HG02759 (cell line): ENCODE measurements at regions not wholly inside any gene's neighbourhood (a gene's known extent, or its start where the extent isn't known, plus 50 kb on each side); places are given as distances from the start of the nearest gene placed in this dataset.
A peak's percentile ranks its signal among the peaks of the same experiment; 100 is the strongest.

Experiments
- ATAC-seq: cut with Tn5 transposase; IDR thresholded peaks from one replicate; pipeline ENCODE4 v1.9.1; 2021; ENCODE audit warnings: mild to moderate bottlenecking, moderate library complexity; ENCODE audit not compliant: unreplicated experiment

GRCh38 chr18:40738321-40738880 is 1216.6 kb upstream of the PIK3C3 start:
- peak; percentile 67 for ATAC-seq

GRCh38 chr18:40708726-40709125 is 1246.3 kb upstream of the PIK3C3 start:
- ATAC-seq, result no peak

DNA sequence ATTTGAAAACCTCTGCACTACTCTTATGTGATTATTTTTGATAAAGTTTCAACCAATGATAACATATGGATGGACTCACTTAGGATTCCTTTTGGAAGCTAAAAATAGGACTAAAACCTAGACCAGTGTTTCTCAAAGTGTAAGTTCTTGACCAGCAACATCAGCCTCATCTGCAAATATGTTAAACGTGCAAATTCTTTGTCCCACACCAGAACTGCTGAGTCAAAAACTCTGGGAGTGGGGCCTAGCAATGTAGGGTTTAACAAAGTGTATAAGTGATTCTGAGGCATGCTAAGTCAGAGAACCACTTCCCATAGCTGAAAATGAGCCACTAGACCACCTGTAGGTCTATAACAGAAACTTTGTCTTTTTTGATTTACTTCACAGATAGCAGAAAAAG is 1247.2 kb upstream of the PIK3C3 start:
- no peak for ATAC-seq

GRCh38 chr18:40698129-40698528 is 1256.9 kb upstream of the PIK3C3 start:
- ATAC-seq, result no peak

- no peak for ATAC-seq
Measured at GRCh38 chr18:40695526-40695925, 1259.5 kb upstream of the PIK3C3 start.

DNA sequence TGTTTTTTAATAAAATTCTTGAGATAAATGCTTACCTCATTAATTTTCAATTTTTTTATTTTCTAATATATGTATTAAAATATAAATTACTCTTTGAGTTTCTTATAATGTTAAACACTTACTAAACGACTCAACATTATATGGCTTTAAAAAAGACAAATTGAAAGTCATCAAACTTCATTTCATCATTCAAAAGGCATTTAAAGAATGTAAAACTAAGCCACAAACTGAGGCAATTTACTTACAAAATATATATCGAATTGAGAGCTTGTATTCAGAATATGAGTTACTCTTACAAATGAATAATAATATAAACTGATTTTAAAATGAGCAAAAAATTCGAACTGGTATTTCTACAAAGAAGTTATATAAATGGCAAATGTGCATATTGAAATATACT is 1262.2 kb upstream of the PIK3C3 start:
- no peak for ATAC-seq

DNA sequence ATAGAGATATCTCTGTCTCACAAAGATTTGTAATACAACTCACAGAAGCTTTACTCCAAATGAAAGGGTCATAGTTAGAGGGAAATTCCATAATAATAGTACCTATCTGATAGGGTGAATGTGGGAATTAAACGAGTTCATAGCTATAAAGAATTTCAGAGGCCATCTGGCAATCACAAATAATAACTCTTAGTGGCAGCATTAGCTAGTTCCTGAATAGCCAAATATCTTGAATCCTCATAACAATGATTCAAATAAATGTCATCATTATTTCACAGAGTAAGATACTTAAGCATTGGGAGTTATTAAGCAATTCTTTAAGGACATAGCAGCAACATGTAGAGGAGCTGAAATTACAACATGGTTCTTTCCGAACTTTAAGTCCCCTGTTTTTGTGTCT is 1265.0 kb upstream of the PIK3C3 start:
- ATAC-seq, result no peak

DNA sequence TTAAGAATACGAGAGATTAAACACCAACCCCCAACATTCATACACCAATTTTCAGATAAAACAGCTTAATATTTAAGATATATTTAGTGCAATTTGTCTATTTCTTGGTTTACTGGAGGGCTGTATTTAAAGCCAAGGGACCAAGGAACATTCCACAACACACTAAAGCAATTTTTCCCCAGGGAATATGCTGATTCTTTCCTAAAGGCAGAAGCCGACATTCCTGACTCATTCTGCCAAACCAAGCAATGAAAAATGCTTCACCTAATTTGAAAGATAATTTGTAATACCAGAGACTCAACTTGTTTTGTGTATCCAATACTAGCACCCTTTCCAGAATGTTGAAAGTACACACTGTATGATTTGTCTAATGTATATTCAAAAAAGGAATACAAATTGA is 1267.6 kb upstream of the PIK3C3 start:
- no peak for ATAC-seq

GRCh38 chr18:40686836-40687235 is 1268.2 kb upstream of the PIK3C3 start:
- ATAC-seq, result no peak

DNA sequence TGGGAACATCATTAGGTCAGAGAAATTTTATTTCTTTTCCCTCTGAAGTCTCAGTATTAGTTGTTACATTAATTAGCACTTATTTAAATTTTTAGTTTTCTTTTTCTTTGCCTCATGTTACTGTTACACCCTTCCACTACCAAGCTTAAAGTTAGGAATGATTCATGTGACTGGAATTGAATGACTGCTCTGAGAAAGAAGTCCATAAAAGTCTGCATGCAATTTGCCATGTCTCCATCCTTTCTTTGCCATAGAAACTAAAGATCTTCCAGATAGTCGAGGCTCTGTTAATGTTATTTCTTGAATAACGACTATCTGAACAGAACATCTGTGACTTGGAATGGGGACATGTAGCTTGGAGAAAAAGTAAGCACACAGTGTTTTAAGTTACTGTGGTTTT is 1269.8 kb upstream of the PIK3C3 start:
- no peak for ATAC-seq

DNA sequence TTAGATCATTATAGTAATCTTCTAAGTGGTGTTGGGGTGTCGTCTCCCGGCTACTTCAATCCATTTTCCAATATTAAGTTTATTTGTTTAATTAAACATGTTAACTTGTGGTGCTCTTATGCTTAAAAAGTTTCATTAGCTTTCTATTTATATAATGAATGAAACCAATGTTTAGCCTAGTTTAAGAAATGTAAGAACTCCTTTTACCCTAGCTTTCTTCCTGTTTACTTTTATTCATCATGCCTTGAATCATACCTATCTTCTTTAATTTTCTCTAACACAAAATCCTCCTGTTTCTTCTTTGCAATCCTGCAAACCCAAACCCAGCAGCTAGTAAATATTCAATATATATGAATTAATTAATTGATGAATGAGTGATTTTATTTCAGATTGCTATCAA is 1276.7 kb upstream of the PIK3C3 start:
- ATAC-seq, result no peak

DNA sequence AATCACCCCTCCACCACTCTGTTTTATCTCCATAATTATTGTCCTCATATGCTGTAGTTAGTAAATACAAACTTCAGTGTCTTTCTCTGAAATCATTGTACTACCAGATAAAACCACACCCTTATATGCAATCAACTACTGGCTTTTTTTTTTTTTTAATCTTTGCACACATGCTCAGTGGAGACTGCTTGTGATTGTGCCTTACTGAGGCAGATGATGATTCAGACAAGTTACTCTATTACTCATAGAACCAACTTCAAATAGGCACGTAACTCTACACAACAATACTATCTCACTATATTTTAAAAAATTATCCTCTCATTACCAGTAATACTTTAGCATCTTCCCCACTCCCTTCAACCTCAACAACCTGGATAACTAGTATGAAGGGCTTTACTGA is 1278.4 kb upstream of the PIK3C3 start:
- no peak for ATAC-seq

DNA sequence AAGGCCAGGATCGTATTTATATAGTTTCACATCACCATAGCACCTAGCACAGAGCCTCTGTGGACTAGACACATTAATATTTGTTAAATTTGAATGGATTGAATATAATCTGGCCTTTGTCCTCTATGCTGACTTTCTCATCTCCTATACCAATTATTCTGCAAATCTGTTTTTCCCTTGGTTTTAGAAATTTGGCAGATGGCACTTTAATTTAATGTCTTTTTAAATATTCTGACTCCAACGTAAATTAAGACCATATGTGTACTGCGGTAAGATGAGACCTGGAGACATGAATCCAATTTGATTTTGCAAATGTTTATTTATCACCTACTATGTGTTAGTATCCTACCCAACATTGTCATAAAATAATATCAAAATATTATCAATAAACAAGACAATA is 1281.9 kb upstream of the PIK3C3 start:
- ATAC-seq, result no peak

- no peak for ATAC-seq
Measured at GRCh38 chr18:40672590-40672989, 1282.4 kb upstream of the PIK3C3 start.

DNA sequence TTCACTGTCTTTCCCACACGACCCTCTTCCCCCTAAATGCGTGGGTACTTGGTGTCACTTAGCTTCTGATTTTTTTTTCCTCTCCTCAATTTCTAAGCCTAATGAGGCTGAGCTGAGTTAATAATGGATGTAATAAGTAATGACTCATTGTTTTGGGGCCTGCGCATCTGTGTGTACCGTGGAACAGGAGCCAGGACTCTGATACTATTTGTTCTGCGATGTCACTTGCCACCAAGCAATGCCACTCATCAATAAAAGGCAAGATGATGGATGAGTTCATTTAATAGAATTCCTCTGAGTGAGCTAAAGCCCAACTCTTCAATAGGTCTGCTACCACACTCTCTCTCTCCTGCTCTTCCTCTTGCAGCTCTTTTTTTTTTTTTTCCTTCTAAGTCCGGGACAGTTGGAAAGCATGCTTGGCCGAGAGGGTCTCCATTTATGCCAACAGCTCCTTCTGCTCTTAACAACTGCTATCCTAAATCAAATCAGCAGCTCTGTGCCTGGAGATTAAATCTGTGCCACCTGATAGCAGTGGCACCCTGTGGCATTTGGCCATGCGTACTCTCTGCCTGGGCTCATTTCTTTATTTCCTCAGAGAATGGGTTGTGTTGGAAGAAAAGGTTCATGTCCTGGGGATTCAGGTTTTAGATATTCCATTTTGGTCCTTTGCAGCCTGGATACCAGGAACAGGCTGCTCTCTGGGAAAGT is 1284.2 kb upstream of the PIK3C3 start:
- ATAC-seq, result no peak

- no peak for ATAC-seq
Measured at GRCh38 chr18:40662898-40663437, 1292.1 kb upstream of the PIK3C3 start.

GRCh38 chr18:40653682-40654081 is 1301.4 kb upstream of the PIK3C3 start:
- ATAC-seq, result no peak

DNA sequence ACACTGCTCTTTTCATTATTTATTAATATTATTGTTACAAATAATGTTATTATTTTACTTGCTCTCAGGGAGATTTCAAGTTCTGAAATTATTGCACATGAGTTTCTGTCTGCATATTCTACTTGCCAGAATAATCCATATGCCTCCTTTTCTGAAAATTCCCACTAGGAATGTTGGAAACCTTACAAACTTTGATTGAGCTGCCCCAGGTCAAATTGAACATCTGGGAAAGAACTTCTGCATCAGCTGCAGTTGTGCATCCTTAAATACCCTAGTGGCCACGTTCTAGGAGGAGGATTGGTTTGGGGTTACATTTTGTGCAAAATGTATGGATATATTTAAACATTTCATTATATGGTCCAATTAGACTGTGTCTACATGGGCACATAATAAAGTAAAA is 1302.7 kb upstream of the PIK3C3 start:
- ATAC-seq, result no peak

- ATAC-seq, result no peak
Measured at GRCh38 chr18:40651163-40651562, 1303.9 kb upstream of the PIK3C3 start.

GRCh38 chr18:40642692-40643229 is 1312.3 kb upstream of the PIK3C3 start:
- ATAC-seq, result no peak

GRCh38 chr18:40631319-40631718 is 1323.7 kb upstream of the PIK3C3 start:
- no peak for ATAC-seq

DNA sequence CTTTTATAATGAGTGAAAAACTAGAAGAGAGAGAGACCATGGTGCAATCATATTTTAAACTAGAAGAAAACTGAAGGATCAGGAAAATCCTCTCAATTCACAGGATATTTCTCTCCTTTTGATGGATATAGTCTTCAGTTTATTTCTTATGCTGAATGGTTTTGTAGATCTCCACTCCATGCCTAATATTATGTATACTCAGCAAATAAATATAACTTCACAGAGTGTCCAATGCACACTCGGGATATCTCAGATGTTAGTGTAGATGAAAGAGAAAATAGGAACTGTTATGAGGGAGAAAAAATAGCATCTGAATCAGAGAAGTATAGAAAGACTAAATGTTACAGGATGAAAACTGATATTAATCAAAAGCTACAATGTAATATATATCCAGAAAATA is 1324.5 kb upstream of the PIK3C3 start:
- no peak for ATAC-seq
